ENCODE measurements at regions not wholly inside any gene's neighbourhood (a gene's known extent, or its start where the extent isn't known, plus 50 kb on each side); places are given as distances from the start of the nearest gene placed in this dataset.

DNA sequence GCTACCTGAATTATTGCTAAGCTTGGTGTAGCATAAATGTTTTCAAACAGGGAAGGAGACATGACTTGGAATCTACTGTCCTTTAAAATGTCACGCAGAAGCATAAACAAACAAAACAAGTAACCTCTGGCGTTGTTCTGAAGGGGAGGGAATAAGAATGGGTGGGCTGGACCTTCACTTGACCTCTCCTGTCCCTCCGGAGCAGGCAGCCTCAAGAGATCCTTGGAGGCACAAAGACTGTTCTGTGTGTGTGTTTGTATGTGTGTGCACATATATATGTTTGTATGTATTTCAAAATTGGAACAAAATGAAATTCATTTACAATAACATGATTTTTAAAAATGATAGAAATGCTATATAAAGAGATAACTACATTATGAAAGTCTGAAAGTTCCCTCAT lies 91.3 kb upstream of the DCLK2 start:
- Histone ChIP-seq H3K4me1 (ENCODE audit: control insufficient read depth, insufficient read depth, low read depth, low read length) (no peaks in the 10 kb centered on the region), H3K4me3 (ENCODE audit: insufficient read depth in 1 of 2, low read depth in 1 of 2, low read length in 2 of 2) (no peak overlapping the region), H3K9ac (ENCODE audit: low read length) (no peak overlapping the region), H3K4ac (ENCODE audit: low read depth in 1 of 2, low read length in 2 of 2) (no peak overlapping the region), H2BK5ac (ENCODE audit: low read depth, low read length, poor library complexity, severe bottlenecking) (no peak overlapping the region), H3K18ac (ENCODE audit: low read depth in 1 of 2, low read length in 2 of 2) (no peak overlapping the region), H2BK12ac (ENCODE audit: low read length in 2 of 2) (peak overlapping the region in 1 of 2 experiments; percentile 23), H3K79me1 (replicated peaks; ENCODE audit: low read length, poor library complexity, severe bottlenecking) (no peaks in the 10 kb centered on the region), H4K91ac (ENCODE audit: low read length) (no peak overlapping the region), H3K27me3 (ENCODE audit: control insufficient read depth in 1 of 2, insufficient read depth in 1 of 2, low read length in 2 of 2) (peaks cover 0 to 2% of the 10 kb centered on the region in 2 experiments), H3K36me3 (ENCODE audit: control insufficient read depth in 1 of 2, insufficient read depth in 2 of 2, low read depth in 1 of 2, low read length in 2 of 2) (no peaks in the 10 kb centered on the region), H2BK15ac (ENCODE audit: low read depth, poor library complexity, severe bottlenecking) (no peak overlapping the region), H2AK5ac (ENCODE audit: low read length, severe bottlenecking) (no peak overlapping the region), H3K9me3 (ENCODE audit: control insufficient read depth, low read length) (no peaks in the 10 kb centered on the region), H3K27ac (ENCODE audit: low read length, poor library complexity, severe bottlenecking) (no peak overlapping the region), H3K23ac (ENCODE audit: low read length in 2 of 2) (no peak overlapping the region), H4K8ac (ENCODE audit: low read length) (no peak overlapping the region), H3K14ac (ENCODE audit: low read length in 2 of 2) (no peak overlapping the region), H2AFZ (ENCODE audit: low read depth, low read length) (no peak overlapping the region), H3K4me2 (ENCODE audit: low read length, poor library complexity, severe bottlenecking) (no peak overlapping the region), H2BK120ac (ENCODE audit: low read depth, low read length) (no peak overlapping the region)
- DNase-seq = peak; percentile 39
- WGBS = 0% methylated on average over 1 of the region's 3 CpGs

DNA sequence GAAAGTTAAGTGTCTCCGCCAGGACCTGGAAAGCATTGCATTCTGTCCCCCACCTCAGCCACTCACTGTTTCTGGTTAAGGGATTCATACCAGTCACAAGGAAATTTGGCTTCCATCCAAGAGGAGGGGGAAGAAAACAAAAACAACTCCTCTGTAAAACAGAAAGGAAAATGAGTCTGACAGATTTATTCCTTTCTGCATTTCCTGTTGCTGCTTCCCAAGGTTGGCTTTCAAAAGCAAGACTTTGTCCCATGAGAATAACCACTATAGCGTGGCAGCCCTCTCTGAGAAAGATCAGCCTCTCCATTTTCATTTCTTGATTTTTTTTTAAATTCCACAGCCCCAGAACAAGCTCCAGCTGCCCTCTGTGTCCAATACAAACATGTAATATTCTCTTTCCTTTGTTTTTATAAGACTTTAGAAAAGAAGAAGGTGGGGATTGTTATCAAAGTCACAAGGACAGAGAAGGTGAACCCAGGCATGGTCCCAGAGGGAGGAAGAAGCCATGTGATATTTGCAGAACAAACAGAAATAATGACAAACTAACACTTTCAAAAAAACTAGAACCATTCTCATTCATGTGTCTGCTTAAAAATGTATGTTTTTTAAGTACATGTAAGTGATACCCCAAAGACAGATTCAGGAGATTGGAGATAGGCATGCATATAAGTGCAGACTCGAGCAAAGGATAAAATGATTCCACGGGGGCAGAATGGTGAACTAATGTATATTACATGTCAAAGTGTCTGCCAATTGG lies 90.7 kb upstream of the DCLK2 start:
- H3K23ac ChIP-seq (ENCODE audit: low read length in 2 of 2) = no peak overlapping the region
- no peak overlapping the region for H3K4me3 ChIP-seq (ENCODE audit: insufficient read depth in 1 of 2, low read depth in 1 of 2, low read length in 2 of 2)
- H3K27ac ChIP-seq (ENCODE audit: low read length, poor library complexity, severe bottlenecking) = no peak overlapping the region
- H3K14ac ChIP-seq (ENCODE audit: low read length in 2 of 2) = no peak overlapping the region
- H2BK15ac ChIP-seq (ENCODE audit: low read depth, poor library complexity, severe bottlenecking) = no peak overlapping the region
- H3K4me2 ChIP-seq (ENCODE audit: low read length, poor library complexity, severe bottlenecking) = no peak overlapping the region
- no peaks in the 10 kb centered on the region for H3K36me3 ChIP-seq (ENCODE audit: control insufficient read depth in 1 of 2, insufficient read depth in 2 of 2, low read depth in 1 of 2, low read length in 2 of 2)
- no peaks in the 10 kb centered on the region for H3K79me1 ChIP-seq (replicated peaks; ENCODE audit: low read length, poor library complexity, severe bottlenecking)
- H3K9ac ChIP-seq (ENCODE audit: low read length) = no peak overlapping the region
- H2AFZ ChIP-seq (ENCODE audit: low read depth, low read length) = no peak overlapping the region
- no peak overlapping the region for H2BK120ac ChIP-seq (ENCODE audit: low read depth, low read length)
- H3K9me3 ChIP-seq (ENCODE audit: control insufficient read depth, low read length) = no peaks in the 10 kb centered on the region
- no peaks in the 10 kb centered on the region for H3K27me3 ChIP-seq (ENCODE audit: control insufficient read depth in 1 of 2, insufficient read depth in 1 of 2, low read length in 2 of 2)
- H3K4ac ChIP-seq (ENCODE audit: low read depth in 1 of 2, low read length in 2 of 2) = no peak overlapping the region
- H2BK5ac ChIP-seq (ENCODE audit: low read depth, low read length, poor library complexity, severe bottlenecking) = no peak overlapping the region
- H3K18ac ChIP-seq (ENCODE audit: low read depth in 1 of 2, low read length in 2 of 2) = no peak overlapping the region
- no peaks in the 10 kb centered on the region for H3K4me1 ChIP-seq (ENCODE audit: control insufficient read depth, insufficient read depth, low read depth, low read length)
- H4K8ac ChIP-seq (ENCODE audit: low read length) = no peak overlapping the region
- no peak overlapping the region for H2AK5ac ChIP-seq (ENCODE audit: low read length, severe bottlenecking)
- no peak overlapping the region for H2BK12ac ChIP-seq (ENCODE audit: low read length in 2 of 2)
- 50% methylated on average over 2 of the region's 4 CpGs for whole genome bisulfite sequencing
- no peak overlapping the region for H4K91ac ChIP-seq (ENCODE audit: low read length)
- DNase-seq = peak; percentile 81

DNA sequence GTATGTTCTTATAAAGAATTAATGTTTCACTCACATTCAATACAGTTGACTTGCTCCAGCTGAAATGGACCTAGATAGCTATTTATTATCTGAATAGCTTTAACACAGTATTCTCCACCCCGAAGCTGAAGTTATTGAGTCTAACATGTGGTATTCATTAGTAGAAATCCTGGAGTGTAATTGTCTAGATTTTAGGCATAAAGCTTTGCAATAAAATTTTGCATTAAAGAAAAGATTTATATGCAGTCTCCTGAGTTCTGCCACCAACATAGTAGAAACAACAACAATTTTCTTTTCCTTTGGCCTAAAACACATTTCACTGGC lies 90.2 kb upstream of the DCLK2 start:
- Histone ChIP-seq H2BK120ac (ENCODE audit: low read depth, low read length) (no peak overlapping the region), H2BK5ac (ENCODE audit: low read depth, low read length, poor library complexity, severe bottlenecking) (no peak overlapping the region), H2BK15ac (ENCODE audit: low read depth, poor library complexity, severe bottlenecking) (no peak overlapping the region), H3K23ac (ENCODE audit: low read length in 2 of 2) (no peak overlapping the region), H3K36me3 (ENCODE audit: control insufficient read depth in 1 of 2, insufficient read depth in 2 of 2, low read depth in 1 of 2, low read length in 2 of 2) (no peaks in the 10 kb centered on the region), H3K4me1 (ENCODE audit: control insufficient read depth, insufficient read depth, low read depth, low read length) (no peaks in the 10 kb centered on the region), H3K9me3 (ENCODE audit: control insufficient read depth, low read length) (no peaks in the 10 kb centered on the region), H2BK12ac (ENCODE audit: low read length in 2 of 2) (no peak overlapping the region), H3K79me1 (replicated peaks; ENCODE audit: low read length, poor library complexity, severe bottlenecking) (no peaks in the 10 kb centered on the region), H3K14ac (ENCODE audit: low read length in 2 of 2) (no peak overlapping the region), H4K91ac (ENCODE audit: low read length) (no peak overlapping the region), H2AFZ (ENCODE audit: low read depth, low read length) (no peak overlapping the region), H3K27me3 (ENCODE audit: control insufficient read depth in 1 of 2, insufficient read depth in 1 of 2, low read length in 2 of 2) (no peaks in the 10 kb centered on the region), H3K4me2 (ENCODE audit: low read length, poor library complexity, severe bottlenecking) (no peak overlapping the region), H3K9ac (ENCODE audit: low read length) (no peak overlapping the region), H3K4me3 (ENCODE audit: insufficient read depth in 1 of 2, low read depth in 1 of 2, low read length in 2 of 2) (no peak overlapping the region), H4K8ac (ENCODE audit: low read length) (no peak overlapping the region), H2AK5ac (ENCODE audit: low read length, severe bottlenecking) (no peak overlapping the region), H3K4ac (ENCODE audit: low read depth in 1 of 2, low read length in 2 of 2) (no peak overlapping the region), H3K27ac (ENCODE audit: low read length, poor library complexity, severe bottlenecking) (no peak overlapping the region), H3K18ac (ENCODE audit: low read depth in 1 of 2, low read length in 2 of 2) (no peak overlapping the region)
- DNase-seq = no peak
- WGBS = no CpG with 5 or more reads among the region's 1 CpG

- Histone ChIP-seq H3K36me3 (ENCODE audit: control insufficient read depth in 1 of 2, insufficient read depth in 2 of 2, low read depth in 1 of 2, low read length in 2 of 2) (no peaks in the 10 kb centered on the region), H2BK12ac (ENCODE audit: low read length in 2 of 2) (no peak overlapping the region), H2AK5ac (ENCODE audit: low read length, severe bottlenecking) (no peak overlapping the region), H2BK120ac (ENCODE audit: low read depth, low read length) (no peak overlapping the region), H3K27ac (ENCODE audit: low read length, poor library complexity, severe bottlenecking) (no peak overlapping the region), H3K27me3 (ENCODE audit: control insufficient read depth in 1 of 2, insufficient read depth in 1 of 2, low read length in 2 of 2) (no peaks in the 10 kb centered on the region), H2BK5ac (ENCODE audit: low read depth, low read length, poor library complexity, severe bottlenecking) (no peak overlapping the region), H2AFZ (ENCODE audit: low read depth, low read length) (no peak overlapping the region), H3K9me3 (ENCODE audit: control insufficient read depth, low read length) (no peaks in the 10 kb centered on the region), H3K14ac (ENCODE audit: low read length in 2 of 2) (no peak overlapping the region), H3K4me2 (ENCODE audit: low read length, poor library complexity, severe bottlenecking) (no peak overlapping the region), H3K79me1 (replicated peaks; ENCODE audit: low read length, poor library complexity, severe bottlenecking) (no peaks in the 10 kb centered on the region), H3K23ac (ENCODE audit: low read length in 2 of 2) (no peak overlapping the region), H3K4ac (ENCODE audit: low read depth in 1 of 2, low read length in 2 of 2) (no peak overlapping the region), H3K9ac (ENCODE audit: low read length) (no peak overlapping the region), H3K4me1 (ENCODE audit: control insufficient read depth, insufficient read depth, low read depth, low read length) (no peaks in the 10 kb centered on the region), H4K8ac (ENCODE audit: low read length) (no peak overlapping the region), H2BK15ac (ENCODE audit: low read depth, poor library complexity, severe bottlenecking) (no peak overlapping the region), H3K18ac (ENCODE audit: low read depth in 1 of 2, low read length in 2 of 2) (no peak overlapping the region), H4K91ac (ENCODE audit: low read length) (no peak overlapping the region), H3K4me3 (ENCODE audit: insufficient read depth in 1 of 2, low read depth in 1 of 2, low read length in 2 of 2) (no peak overlapping the region)
- no peak for DNase-seq
Measured at GRCh38 chr4:149993030-149993429, 85.2 kb upstream of the DCLK2 start.
